ENCODE measurements at regions not wholly inside any gene's neighbourhood (a gene's known extent, or its start where the extent isn't known, plus 50 kb on each side); places are given as distances from the start of the nearest gene placed in this dataset.

DNA sequence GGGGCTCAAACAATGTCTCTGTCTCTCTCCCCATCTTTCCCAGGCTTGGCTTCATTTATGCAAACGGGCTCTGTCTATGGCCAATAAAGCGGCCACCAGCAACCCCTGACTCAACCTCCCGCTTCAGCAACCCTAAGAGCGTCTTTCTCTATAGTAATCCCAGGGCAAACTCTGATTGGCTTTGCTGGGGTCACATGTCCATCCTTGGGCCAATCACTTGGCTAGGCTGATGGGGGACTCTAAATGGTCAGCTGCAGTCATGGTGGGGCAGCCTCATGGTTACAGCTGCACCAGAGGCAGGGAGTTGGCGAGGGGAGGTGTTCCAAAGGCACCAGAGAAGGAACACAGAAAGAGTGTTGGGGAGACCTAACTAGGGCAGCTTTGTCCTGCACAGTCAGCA lies 68.5 kb upstream of the BLCAP start:
- TF ChIP-seq, protein P1, sequence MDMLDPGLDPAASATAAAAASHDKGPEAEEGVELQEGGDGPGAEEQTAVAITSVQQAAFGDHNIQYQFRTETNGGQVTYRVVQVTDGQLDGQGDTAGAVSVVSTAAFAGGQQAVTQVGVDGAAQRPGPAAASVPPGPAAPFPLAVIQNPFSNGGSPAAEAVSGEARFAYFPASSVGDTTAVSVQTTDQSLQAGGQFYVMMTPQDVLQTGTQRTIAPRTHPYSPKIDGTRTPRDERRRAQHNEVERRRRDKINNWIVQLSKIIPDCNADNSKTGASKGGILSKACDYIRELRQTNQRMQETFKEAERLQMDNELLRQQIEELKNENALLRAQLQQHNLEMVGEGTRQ (IDR thresholded peaks at IDR 0.05): peak; percentile 11; the same call in 1 of the 2 replicates
- TF ChIP-seq, protein P2, sequence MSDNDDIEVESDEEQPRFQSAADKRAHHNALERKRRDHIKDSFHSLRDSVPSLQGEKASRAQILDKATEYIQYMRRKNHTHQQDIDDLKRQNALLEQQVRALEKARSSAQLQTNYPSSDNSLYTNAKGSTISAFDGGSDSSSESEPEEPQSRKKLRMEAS (IDR thresholded peaks at IDR 0.05): no peak
- no peaks in the 10 kb centered on the region for H3K4me1 ChIP-seq
- POLR2A ChIA-PET: no interaction called here
- no peak overlapping the region for H3K4me2 ChIP-seq
- CTCF ChIA-PET: no interaction called here
- no peak overlapping the region for H3K27ac ChIP-seq
- ATAC-seq (no peak), FAIRE-seq (no peak), DNase-seq (ENCODE audit: low read depth in 1 of 2, low spot score in 1 of 2) (no peak)
- no peak overlapping the region for H3K4me3 ChIP-seq
- H3K9me3 ChIP-seq: no peaks in the 10 kb centered on the region
- 66% methylated on average over 5 of the region's 5 CpGs for WGBS (ENCODE audit: missing lambda C conversion rate)

DNA sequence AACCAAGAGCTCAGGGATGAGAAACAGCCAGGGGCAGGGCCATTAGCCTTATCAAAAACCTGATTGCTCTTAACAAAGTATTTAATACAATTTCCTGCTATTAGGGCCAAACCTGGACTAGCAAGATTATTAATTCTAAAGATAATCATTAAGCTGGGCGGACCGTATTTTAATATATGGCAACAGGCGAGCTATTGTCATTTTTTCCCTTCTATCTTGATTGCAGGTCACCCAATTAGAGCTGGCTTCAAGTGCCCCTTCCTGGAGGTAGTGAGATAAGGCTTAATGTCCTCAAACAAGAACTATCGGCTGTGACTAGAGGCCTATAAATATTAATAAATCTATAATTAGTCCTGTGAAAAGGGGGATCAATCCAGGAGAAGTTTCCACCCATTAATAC lies 66.0 kb upstream of the BLCAP start:
- no peak overlapping the region for H3K27ac ChIP-seq
- ATAC-seq (no peak), FAIRE-seq (no peak), DNase-seq (ENCODE audit: low read depth in 1 of 2, low spot score in 1 of 2) (no peak)
- H3K4me2 ChIP-seq: no peak overlapping the region
- TF ChIP-seq ZFP36 (IDR thresholded peaks at IDR 0.05; ENCODE audit: borderline replicate concordance, partially characterized antibody): no peak
- ChIA-PET CTCF (interaction anchor here (0.9 to 2.2 kb wide), 3 partner anchors 19 to 29 kb away, joined by 3 to 8 read pairs (median 7); no protein-coding TSS in a partner anchor), POLR2A (no interaction called here)
- H3K9me3 ChIP-seq: no peaks in the 10 kb centered on the region
- 53% methylated on average over 4 of the region's 4 CpGs for WGBS (ENCODE audit: missing lambda C conversion rate)
- no peaks in the 10 kb centered on the region for H3K4me1 ChIP-seq
- no peak overlapping the region for H3K4me3 ChIP-seq

DNA sequence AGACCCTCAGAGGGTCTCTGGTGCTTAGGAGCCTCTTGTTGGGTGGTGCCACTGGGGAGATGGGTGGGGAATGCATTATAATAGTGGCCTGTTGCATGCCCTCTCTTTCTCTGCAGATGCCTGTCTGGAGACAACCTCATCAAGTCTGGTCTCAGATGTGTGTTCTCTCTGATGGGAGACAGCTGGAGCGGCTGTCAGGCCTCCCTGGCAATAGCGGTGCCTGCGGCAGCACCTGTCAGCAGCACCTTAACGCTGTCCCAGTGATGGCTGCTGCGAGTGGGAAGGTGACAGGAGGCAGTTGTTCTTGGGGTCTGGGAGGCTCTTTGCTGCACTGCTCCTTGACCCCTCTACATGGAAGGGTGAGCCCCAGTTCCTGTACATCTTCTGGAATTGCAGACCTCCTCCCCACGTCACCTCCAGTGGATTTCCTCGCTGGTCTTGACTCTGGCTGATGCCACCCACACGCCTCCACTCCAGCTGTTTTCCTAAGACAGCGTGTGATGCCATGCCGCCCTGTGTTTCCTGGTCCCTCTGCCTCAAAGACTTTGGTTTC lies 63.3 kb upstream of the BLCAP start:
- no peak overlapping the region for H3K4me2 ChIP-seq
- CTCF ChIA-PET: interaction anchor here (0.6 to 1.9 kb wide), 2 partner anchors 26 to 41 kb away, joined by 4 to 7 read pairs; no protein-coding TSS in a partner anchor
- H3K4me1 ChIP-seq: no peaks in the 10 kb centered on the region
- ATAC-seq (no peak; a peak in 2 of 6 replicates), FAIRE-seq (no peak), DNase-seq (ENCODE audit: low read depth in 1 of 2, low spot score in 1 of 2) (no peak)
- TF ChIP-seq HOXB5 (CRISPR knock-in tag; IDR thresholded peaks at IDR 0.05) (no peak), FOSL2 (IDR thresholded peaks at IDR 0.05) (no peak), FOSL2 (CRISPR knock-in tag; IDR thresholded peaks at IDR 0.05) (no peak), FOXS1 (CRISPR knock-in tag; IDR thresholded peaks at IDR 0.05) (no peak), POLR2AphosphoS2 (conservative IDR thresholded peaks at IDR 0.05; ENCODE audit: low read length) (no peak), RAD21 (conservative IDR thresholded peaks at IDR 0.05 in 1 of 2, IDR thresholded peaks at IDR 0.05 in 1 of 2) (no peak), CBX2 (IDR thresholded peaks at IDR 0.05; ENCODE audit: borderline replicate concordance, low read depth) (no peak), NFE2L2 (conservative IDR thresholded peaks at IDR 0.05; ENCODE audit: low read length) (no peak), CHD2 (IDR thresholded peaks at IDR 0.05; ENCODE audit: low read length, partially characterized antibody) (no peak), PHF8 (IDR thresholded peaks at IDR 0.05; ENCODE audit: borderline replicate concordance, low read depth) (no peak), CHD4 (IDR thresholded peaks at IDR 0.05; ENCODE audit: borderline replicate concordance) (no peak), NPAS2 (CRISPR knock-in tag; IDR thresholded peaks at IDR 0.05; ENCODE audit: borderline replicate concordance) (no peak), HDAC2 (IDR thresholded peaks at IDR 0.05) (no peak)
- TF ChIP-seq, protein P3, sequence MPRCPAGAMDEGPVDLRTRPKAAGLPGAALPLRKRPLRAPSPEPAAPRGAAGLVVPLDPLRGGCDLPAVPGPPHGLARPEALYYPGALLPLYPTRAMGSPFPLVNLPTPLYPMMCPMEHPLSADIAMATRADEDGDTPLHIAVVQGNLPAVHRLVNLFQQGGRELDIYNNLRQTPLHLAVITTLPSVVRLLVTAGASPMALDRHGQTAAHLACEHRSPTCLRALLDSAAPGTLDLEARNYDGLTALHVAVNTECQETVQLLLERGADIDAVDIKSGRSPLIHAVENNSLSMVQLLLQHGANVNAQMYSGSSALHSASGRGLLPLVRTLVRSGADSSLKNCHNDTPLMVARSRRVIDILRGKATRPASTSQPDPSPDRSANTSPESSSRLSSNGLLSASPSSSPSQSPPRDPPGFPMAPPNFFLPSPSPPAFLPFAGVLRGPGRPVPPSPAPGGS (IDR thresholded peaks at IDR 0.05): no peak
- TF ChIP-seq, protein P4, sequence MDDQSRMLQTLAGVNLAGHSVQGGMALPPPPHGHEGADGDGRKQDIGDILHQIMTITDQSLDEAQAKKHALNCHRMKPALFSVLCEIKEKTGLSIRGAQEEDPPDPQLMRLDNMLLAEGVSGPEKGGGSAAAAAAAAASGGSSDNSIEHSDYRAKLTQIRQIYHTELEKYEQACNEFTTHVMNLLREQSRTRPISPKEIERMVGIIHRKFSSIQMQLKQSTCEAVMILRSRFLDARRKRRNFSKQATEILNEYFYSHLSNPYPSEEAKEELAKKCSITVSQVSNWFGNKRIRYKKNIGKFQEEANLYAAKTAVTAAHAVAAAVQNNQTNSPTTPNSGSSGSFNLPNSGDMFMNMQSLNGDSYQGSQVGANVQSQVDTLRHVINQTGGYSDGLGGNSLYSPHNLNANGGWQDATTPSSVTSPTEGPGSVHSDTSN (IDR thresholded peaks at IDR 0.05): no peak
- TF ChIP-seq, protein P5, sequence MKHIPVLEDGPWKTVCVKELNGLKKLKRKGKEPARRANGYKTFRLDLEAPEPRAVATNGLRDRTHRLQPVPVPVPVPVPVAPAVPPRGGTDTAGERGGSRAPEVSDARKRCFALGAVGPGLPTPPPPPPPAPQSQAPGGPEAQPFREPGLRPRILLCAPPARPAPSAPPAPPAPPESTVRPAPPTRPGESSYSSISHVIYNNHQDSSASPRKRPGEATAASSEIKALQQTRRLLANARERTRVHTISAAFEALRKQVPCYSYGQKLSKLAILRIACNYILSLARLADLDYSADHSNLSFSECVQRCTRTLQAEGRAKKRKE (CRISPR knock-in tag; IDR thresholded peaks at IDR 0.05; ENCODE audit: low read depth): no peak
- POLR2A ChIA-PET: no interaction called here
- 29% methylated on average over 10 of the region's 10 CpGs for WGBS (ENCODE audit: missing lambda C conversion rate)
- H3K27ac ChIP-seq: no peak overlapping the region
- H3K4me3 ChIP-seq: no peak overlapping the region
- peaks cover 4% of the 10 kb centered on the region for H3K9me3 ChIP-seq
